ENCODE measurements at regions not wholly inside any gene's neighbourhood (a gene's known extent, or its start where the extent isn't known, plus 50 kb on each side); places are given as distances from the start of the nearest gene placed in this dataset.

DNA sequence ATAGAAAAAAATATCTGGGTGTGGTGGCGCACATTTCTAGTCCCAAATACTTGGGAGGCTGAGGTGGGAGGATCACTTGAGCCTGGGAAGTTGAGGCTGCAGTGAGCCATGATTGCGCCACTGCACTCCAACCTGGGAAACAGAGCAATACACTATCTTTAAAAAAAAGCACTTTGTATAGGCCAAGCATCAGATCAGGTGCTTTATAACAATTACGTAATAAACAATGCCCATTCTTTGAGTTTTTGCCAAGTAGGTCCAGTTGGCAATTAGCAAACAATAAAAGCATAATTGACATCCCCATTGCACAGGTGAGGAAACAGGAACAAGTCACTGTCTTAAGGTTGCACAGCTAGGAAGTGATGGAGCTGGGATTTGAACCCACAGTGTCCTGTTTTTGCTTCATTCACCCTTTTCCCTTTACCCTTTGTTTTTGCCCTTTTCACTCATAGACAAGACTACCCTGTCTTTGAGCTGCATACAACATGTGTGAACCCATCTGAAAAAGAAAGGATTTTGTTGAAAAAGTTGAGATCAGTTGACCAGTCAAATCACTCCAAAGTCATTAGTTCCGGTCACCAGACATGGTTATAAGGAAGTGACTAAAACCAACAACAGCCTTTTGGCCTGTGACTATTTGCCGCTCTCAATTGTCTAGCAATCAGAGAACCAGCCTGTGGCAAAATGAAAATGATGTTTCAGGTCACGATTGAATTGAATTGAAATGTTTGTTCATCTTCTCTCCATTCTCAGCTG, 303.6 kb downstream of the TFAP2C start:
- DNase-seq: no peak

- no peak for DNase-seq
Observed at GRCh38 chr20:56933331-56933698, 304.2 kb downstream of the TFAP2C start.

- no peak for DNase-seq
Observed at GRCh38 chr20:56934888-56935287, 305.8 kb downstream of the TFAP2C start.

DNA sequence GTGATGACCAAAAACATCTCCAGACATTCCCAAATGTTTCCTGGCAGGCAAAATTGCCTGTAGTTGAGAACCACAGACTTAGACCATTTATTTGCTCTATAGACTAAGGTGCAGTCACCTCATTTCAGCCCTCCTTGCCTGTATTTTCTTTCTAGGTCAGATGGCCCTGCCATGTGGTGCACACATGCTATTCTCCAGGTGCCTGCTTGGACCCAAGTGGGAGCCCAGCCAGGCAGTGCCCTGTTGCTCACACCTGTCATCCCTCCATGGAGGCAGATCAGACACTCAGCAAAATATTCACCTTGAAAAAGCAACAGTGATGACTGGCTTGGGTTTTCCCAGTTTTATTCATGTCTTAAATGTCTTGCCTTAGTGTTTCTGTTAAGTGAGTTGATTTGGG, 311.4 kb downstream of the TFAP2C start:
- no peak for DNase-seq

DNA sequence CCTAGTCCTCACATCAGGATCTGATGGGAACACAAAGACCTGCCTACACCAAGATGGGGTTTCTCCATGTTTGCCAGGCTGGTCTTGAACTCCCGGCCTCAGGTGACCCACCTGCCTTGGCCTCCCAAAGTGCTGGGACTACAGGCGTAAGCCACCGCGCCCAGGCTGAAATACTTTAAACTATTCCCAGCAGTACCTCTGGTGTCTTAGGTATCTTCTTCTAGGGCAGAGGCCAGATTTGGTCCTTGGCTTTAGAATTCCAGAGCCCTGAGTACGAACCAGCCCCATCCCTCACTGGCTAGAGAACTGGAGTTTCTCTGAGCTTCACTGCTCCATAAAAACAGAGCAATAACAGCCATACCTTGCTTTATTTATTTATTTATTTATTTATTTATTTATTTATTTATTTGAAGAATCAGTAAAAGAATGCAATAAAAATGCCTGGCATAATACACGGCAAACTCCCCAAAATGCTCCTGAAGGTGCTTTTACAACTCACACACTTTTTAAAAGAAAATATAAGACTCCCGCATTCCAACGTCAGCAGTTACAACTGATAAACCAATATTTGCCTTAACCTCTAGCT, 312.1 kb downstream of the TFAP2C start:
- DNase-seq: no peak

GRCh38 chr20:56943946-56944945, 315.1 kb downstream of the TFAP2C start:
- DNase-seq: no peak

DNA sequence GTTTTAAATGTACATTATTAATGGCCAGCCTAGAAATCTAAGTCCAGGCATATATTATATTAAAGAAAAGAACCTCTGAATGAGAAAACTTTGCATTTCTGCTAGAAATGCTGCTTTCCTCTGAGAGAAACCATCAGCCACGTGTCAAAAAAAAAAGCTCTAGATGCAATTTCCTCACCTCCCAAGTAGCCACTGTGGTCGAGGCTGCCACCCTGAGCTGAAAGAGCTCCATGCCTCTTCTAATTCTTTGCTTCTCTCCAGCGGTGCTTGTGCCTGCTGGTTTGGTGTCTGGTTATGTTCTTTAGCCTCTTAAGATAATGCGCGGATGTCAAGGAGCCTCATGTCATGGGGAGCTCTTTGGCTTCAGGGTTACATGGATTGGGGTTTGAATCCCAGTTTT, 316.0 kb downstream of the TFAP2C start:
- DNase-seq: no peak

GRCh38 chr20:56945901-56946300, 316.8 kb downstream of the TFAP2C start:
- no peak for DNase-seq

- no peak for DNase-seq
Observed at GRCh38 chr20:56949318-56949717, 317.1 kb downstream of the BMP7 start.

- no peak for DNase-seq
Observed at GRCh38 chr20:56952258-56953047, 314.0 kb downstream of the BMP7 start.

DNA sequence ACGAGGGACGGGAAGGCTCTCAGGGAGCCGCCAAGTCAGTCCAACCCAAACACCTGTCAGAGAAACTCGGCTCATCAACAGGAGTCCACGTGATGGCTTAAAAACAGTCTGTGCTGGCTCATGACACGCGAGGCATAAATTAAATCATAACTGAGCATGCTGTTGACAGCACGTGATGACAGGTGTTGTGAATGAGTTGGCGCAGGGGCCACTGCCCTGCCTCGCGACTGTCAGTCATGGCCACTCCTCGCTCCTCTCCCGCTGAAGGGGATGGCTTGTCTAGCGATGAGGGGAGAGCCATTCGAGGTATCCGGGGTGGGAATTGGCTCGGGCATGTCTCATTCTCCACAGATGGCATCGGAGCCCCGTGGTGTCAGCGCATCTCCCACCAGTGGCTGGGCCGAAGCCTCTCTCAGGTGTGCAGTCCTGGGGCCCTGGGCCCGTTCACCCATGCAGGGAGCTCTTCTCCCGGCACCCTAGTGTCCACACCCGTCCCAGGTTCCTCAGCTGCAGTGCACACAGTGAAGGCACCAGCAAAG, 313.3 kb downstream of the BMP7 start:
- DNase-seq: no peak

DNA sequence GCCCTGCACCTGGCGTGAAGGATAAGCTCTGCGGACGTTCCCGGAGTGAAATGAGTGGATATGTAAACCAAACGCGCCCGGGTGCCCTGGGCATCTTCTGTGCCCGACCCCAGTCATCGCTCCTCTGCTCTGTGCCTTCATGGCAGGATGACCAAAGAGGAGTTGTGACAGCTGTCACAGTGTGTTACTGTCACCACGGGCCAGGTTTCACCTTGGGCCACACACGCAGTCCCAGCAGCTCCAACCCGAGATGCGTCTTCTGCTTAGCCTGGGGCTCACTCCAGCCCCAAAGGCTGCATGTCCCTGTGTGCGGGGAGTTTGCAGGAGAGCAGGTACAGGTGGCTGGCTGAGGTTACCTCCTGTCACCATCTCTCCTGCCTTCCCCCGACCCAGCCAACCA, 311.6 kb downstream of the BMP7 start:
- DNase-seq: no peak

- DNase-seq: no peak
Observed at GRCh38 chr20:56955680-56956079, 310.8 kb downstream of the BMP7 start.

- no peak for DNase-seq
Observed at GRCh38 chr20:56956534-56956933, 309.9 kb downstream of the BMP7 start.

- DNase-seq: no peak
Observed at GRCh38 chr20:56957737-56958553, 308.5 kb downstream of the BMP7 start.

DNA sequence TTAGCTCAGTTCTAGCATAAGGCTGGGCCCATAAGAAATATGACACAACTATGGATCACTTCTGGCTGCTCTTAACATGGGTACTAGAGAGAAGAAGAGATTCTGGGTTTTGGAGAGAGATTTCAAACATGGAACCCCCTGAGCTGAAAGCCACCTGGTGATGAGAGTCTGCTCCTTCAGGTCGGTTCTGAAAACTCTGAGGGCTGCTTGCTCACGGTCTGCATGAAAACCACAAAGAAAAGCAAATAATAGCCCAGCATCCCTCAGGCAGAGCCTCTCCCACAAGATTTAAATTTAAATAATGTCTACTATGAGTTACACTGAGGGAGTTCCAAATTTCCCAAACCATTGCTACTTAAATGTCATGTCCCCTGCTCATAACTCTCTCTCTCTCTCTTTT, 301.5 kb downstream of the BMP7 start:
- DNase-seq: no peak

GRCh38 chr20:56967916-56968315, 298.5 kb downstream of the BMP7 start:
- DNase-seq: no peak

- DNase-seq: no peak
Observed at GRCh38 chr20:56968376-56969048, 297.9 kb downstream of the BMP7 start.

DNA sequence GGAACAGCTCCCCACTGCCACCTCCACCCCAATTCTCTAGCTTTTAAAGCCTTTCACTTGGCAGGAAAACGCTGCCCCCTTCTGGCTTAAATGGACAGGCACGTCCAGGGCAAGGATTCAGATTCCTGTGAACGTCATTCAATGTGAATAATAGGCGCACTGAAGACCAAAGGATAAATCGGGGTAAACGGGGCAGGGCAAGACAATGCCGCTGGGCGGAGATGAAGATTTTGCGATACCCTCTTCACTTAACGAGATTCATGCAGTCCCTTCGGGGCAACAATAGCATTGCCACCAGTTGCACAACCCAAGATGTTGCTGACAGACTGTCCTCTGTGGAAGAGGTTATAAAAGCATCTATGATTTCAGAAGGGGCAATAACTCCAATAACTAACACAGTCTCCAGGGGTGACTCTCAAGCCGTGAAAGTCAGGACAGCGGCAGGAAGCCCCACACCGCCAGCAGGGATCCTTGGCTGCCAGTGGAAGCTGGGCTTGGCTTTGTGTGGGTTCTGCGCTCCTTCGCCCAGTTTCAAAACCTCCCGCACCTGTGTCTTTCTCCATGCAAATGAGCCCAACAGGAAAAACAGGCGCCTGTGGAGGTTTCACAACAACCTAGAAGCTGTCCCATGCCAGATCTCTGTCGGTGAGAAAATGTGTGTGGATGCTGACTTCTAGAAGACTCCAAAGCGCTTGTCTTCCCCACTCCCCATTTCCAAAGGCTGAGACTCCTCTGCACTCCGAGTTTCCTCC, 291.8 kb downstream of the BMP7 start:
- peak; percentile 69 for DNase-seq

GRCh38 chr20:56975838-56976237, 290.6 kb downstream of the BMP7 start:
- DNase-seq: no peak
